PC-3 (cell line): ENCODE measurements at regions not wholly inside any gene's neighbourhood (a gene's known extent, or its start where the extent isn't known, plus 50 kb on each side); places are given as distances from the start of the nearest gene placed in this dataset.

Source experiments
- ATAC-seq: fragments of 200-7000 bp; cut with Tn5 transposase; 2 replicates; pipeline ENCODE4 v1.9.1; 2020; ENCODE audit warnings: mild to moderate bottlenecking, moderate library complexity
- BruUV-seq: library from RNA; stranded (reverse); fragments of 400-500 nt; replicated peaks from 2 replicates; lab custom pipeline; 2021; lab: Mats Ljungman, UMichigan
- CTCF ChIA-PET: fragments of 300-600 bp; sonication (Branson Sonifier 250); formaldehyde crosslinking; loops from one replicate; lab custom pipeline; 2022; ENCODE audit warnings: antibody characterized with exemption; lab: Charles Lee
- POLR2A ChIA-PET: fragments of 300-600 bp; sonication (Branson Sonifier 250); formaldehyde crosslinking; loops from one replicate; lab custom pipeline; 2022; ENCODE audit warnings: antibody characterized with exemption; ENCODE audit not compliant: unreplicated experiment; lab: Charles Lee
- DNase-seq: peaks from one replicate; pipeline ENCODE4 v3.0.0-alpha.2; 2015
- H2AFZ ChIP-seq: fragments of 300-600 bp; sonication (generic); 2 replicates; pipeline ENCODE4 v1.6.0; 2016; ENCODE audit warnings: antibody characterized with exemption, low read length
- H3F3A ChIP-seq: fragments of 300-600 bp; sonication (generic); one replicate; pipeline ENCODE4 v1.6.0; 2017; ENCODE audit warnings: antibody characterized with exemption, low read length, control low read depth, mild to moderate bottlenecking; ENCODE audit not compliant: unreplicated experiment
- H3K27ac ChIP-seq: fragments of 300-600 bp; sonication (generic); 2 replicates; pipeline ENCODE4 v1.5.1; 2016; ENCODE audit warnings: mild to moderate bottlenecking, low read length
- H3K27me3 ChIP-seq: fragments of 300-600 bp; sonication (generic); 2 replicates; pipeline ENCODE4 v1.6.1; 2016; ENCODE audit warnings: low read length, mixed read lengths
- H3K36me3 ChIP-seq: fragments of 300-600 bp; sonication (generic); 2 replicates; pipeline ENCODE4 v1.6.1; 2016; ENCODE audit warnings: low read depth, mixed run types, low read length, mixed read lengths
- H3K4me1 ChIP-seq: fragments of 300-600 bp; sonication (generic); 2 replicates; pipeline ENCODE4 v1.5.1; 2016; ENCODE audit warnings: low read length; ENCODE audit not compliant: insufficient read depth
- H3K4me2 ChIP-seq: fragments of 300-600 bp; sonication (generic); 2 replicates; pipeline ENCODE4 v1.6.0; 2016; ENCODE audit warnings: low read length
- H3K4me3 ChIP-seq: fragments of 300-600 bp; sonication (generic); 2 replicates; pipeline ENCODE4 v1.5.1; 2016; ENCODE audit warnings: mild to moderate bottlenecking, low read length, mixed read lengths
- H3K79me2 ChIP-seq: fragments of 300-600 bp; sonication (generic); 2 replicates; pipeline ENCODE4 v1.6.1; 2017; ENCODE audit warnings: low read length, mixed read lengths
- H3K9ac ChIP-seq: fragments of 300-600 bp; sonication (generic); 2 replicates; pipeline ENCODE4 v1.6.0; 2016; ENCODE audit warnings: mild to moderate bottlenecking, low read length
- H3K9me2 ChIP-seq: fragments of 300-600 bp; sonication (generic); replicated peaks from 2 replicates; pipeline ENCODE4 v1.6.1; 2016; ENCODE audit warnings: mixed run types, low read length, mixed read lengths
- H3K9me3 ChIP-seq: fragments of 300-600 bp; sonication (generic); 2 replicates; pipeline ENCODE4 v1.6.1; 2016; ENCODE audit warnings: low read length, mixed read lengths
- H4K20me1 ChIP-seq: fragments of 300-600 bp; sonication (generic); 2 replicates; pipeline ENCODE4 v1.6.1; 2016; ENCODE audit warnings: low read length, mixed read lengths
- CTCF ChIP-seq: fragments of 300-600 bp; sonication (generic); conservative IDR thresholded peaks from 2 replicates; pipeline ENCODE4 v1.5.1; 2017; ENCODE audit warnings: antibody characterized with exemption, low read depth, mild to moderate bottlenecking, low read length
- EZH2 ChIP-seq: fragments of 300-600 bp; sonication (generic); IDR thresholded peaks from one replicate; pipeline ENCODE4 v1.6.1; 2017; ENCODE audit warnings: antibody characterized with exemption, mild to moderate bottlenecking, low read length; ENCODE audit not compliant: unreplicated experiment
- EZH2phosphoT487 ChIP-seq: fragments of 300-600 bp; sonication (generic); IDR thresholded peaks from 2 replicates; pipeline ENCODE4 v1.6.1; 2018; ENCODE audit warnings: mild to moderate bottlenecking, antibody characterized with exemption, low read length, borderline replicate concordance
- intact Hi-C: fragments of 100-400 bp; cut with micrococcal nuclease; formaldehyde crosslinking; loops from 2 replicates; pipeline ENCODE4 v1.9.0; 2023

- Histone ChIP-seq H3K4me3 (no peak overlapping the region), H3K27me3 (no peaks in the 10 kb centered on the region), H3K79me2 (no peaks in the 10 kb centered on the region), H4K20me1 (no peaks in the 10 kb centered on the region), H3K4me1 (no peaks in the 10 kb centered on the region), H3K9me2 (no peaks in the 10 kb centered on the region), H3F3A (no peaks in the 10 kb centered on the region), H3K36me3 (no peaks in the 10 kb centered on the region), H3K9me3 (no peaks in the 10 kb centered on the region), H3K4me2 (no peak overlapping the region), H3K9ac (no peak overlapping the region), H2AFZ (no peak overlapping the region), H3K27ac (no peak overlapping the region)
- intact Hi-C loops: no loop called here
- no peak for TF ChIP-seq EZH2
- no peak for TF ChIP-seq EZH2phosphoT487
- TF ChIP-seq CTCF: no peak
- ATAC-seq: no peak
- CTCF ChIA-PET: no interaction called here
- no TSS peak for BruUV-seq
- POLR2A ChIA-PET: no interaction called here
- no peak for DNase-seq
These were observed 807.7 kb downstream of the TBC1D32 start for GRCh38 chr6:120526576-120526975.

- Histone ChIP-seq H3K27ac (no peak overlapping the region), H4K20me1 (no peaks in the 10 kb centered on the region), H3K27me3 (no peaks in the 10 kb centered on the region), H3K9ac (no peak overlapping the region), H3F3A (no peaks in the 10 kb centered on the region), H2AFZ (no peak overlapping the region), H3K9me3 (no peaks in the 10 kb centered on the region), H3K9me2 (no peaks in the 10 kb centered on the region), H3K4me3 (no peak overlapping the region), H3K36me3 (no peaks in the 10 kb centered on the region), H3K4me1 (no peaks in the 10 kb centered on the region), H3K79me2 (no peaks in the 10 kb centered on the region), H3K4me2 (no peak overlapping the region)
- no peak for DNase-seq
- intact Hi-C loops: no loop called here
- POLR2A ChIA-PET: no interaction called here
- CTCF ChIA-PET: no interaction called here
- no peak for ATAC-seq
- TF ChIP-seq EZH2 (no peak), CTCF (no peak), EZH2phosphoT487 (no peak)
- no TSS peak for BruUV-seq
These were observed 819.7 kb downstream of the TBC1D32 start for GRCh38 chr6:120514544-120514943.

DNA sequence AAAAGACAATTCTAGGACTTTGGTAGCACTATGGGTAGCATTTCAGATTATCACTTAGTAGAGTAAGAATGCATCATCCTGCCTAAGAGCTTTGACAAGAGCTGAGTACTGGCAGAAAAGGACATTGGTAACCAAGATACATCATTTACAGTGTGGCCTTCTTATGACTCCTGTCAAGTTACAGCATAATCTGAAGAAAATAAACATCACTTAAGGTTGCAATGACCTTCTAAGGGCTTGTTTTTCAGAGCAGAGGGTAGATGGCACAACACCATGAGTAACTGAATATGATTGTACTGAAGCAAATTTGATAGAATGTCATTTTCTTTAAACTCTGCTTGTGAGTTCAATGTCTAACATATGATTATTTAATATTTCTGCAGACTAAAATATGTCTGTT is 822.6 kb downstream of the TBC1D32 start:
- intact Hi-C loops: no loop called here
- Histone ChIP-seq H4K20me1 (no peaks in the 10 kb centered on the region), H3K9me3 (no peaks in the 10 kb centered on the region), H3K27me3 (no peaks in the 10 kb centered on the region), H3K9me2 (no peaks in the 10 kb centered on the region), H3K9ac (no peak overlapping the region), H2AFZ (no peak overlapping the region), H3K4me2 (no peak overlapping the region), H3K79me2 (no peaks in the 10 kb centered on the region), H3K4me3 (no peak overlapping the region), H3K4me1 (no peaks in the 10 kb centered on the region), H3K27ac (no peak overlapping the region), H3F3A (no peaks in the 10 kb centered on the region), H3K36me3 (no peaks in the 10 kb centered on the region)
- ChIA-PET CTCF (no interaction called here), POLR2A (no interaction called here)
- ATAC-seq (no peak), DNase-seq (no peak)
- no peak for TF ChIP-seq CTCF
- no peak for TF ChIP-seq EZH2phosphoT487
- no peak for TF ChIP-seq EZH2
- no TSS peak for BruUV-seq
